Nephron progenitor cell (in vitro differentiated cells): ENCODE measurements at regions not wholly inside any gene's neighbourhood (a gene's known extent, or its start where the extent isn't known, plus 50 kb on each side); places are given as distances from the start of the nearest gene placed in this dataset.

Experiments used
- DNase-seq: peaks from one replicate; pipeline ENCODE4 v3.0.0; 2021
- H3K27ac Mint-ChIP-seq: 2 replicates; pipeline ENCODE4 v1.8.0; 2021; ENCODE audit warnings: mild to moderate bottlenecking, moderate library complexity, mixed read lengths
- H3K27me3 Mint-ChIP-seq: 2 replicates; pipeline ENCODE4 v1.8.0; 2021; ENCODE audit warnings: mild to moderate bottlenecking, low read depth, mixed read lengths; ENCODE audit not compliant: poor library complexity
- H3K36me3 Mint-ChIP-seq: 2 replicates; pipeline ENCODE4 v1.8.0; 2021; ENCODE audit warnings: low read depth, mixed read lengths
- H3K4me1 Mint-ChIP-seq: 2 replicates; pipeline ENCODE4 v1.8.0; 2021; ENCODE audit warnings: mixed read lengths
- H3K4me3 Mint-ChIP-seq: 2 replicates; pipeline ENCODE4 v1.8.0; 2021; ENCODE audit warnings: mild to moderate bottlenecking, moderate library complexity, mixed read lengths
- H3K9me3 Mint-ChIP-seq: 2 replicates; pipeline ENCODE4 v1.8.0; 2021; ENCODE audit warnings: mild to moderate bottlenecking, moderate library complexity, mixed read lengths
- CTCF ChIP-seq: fragments of 200-600 bp; sonication (generic); IDR thresholded peaks from 2 replicates; pipeline ENCODE4 v1.5.0; 2021; ENCODE audit warnings: antibody characterized with exemption

GRCh38 chr4:123573866-123574508, 177.4 kb downstream of the SPRY1 start:
- H3K27ac Mint-ChIP-seq, result no peak overlapping the region
- no peak for DNase-seq
- H3K4me1 Mint-ChIP-seq, result peaks cover 20% of the 10 kb centered on the region
- peaks cover 9% of the 10 kb centered on the region for H3K9me3 Mint-ChIP-seq
- no peaks in the 10 kb centered on the region for H3K36me3 Mint-ChIP-seq
- H3K27me3 Mint-ChIP-seq, result peaks cover 4% of the 10 kb centered on the region
- no peak for TF ChIP-seq CTCF
- no peak overlapping the region for H3K4me3 Mint-ChIP-seq

- no peak for DNase-seq
- Mint-ChIP-seq H3K4me1 (peaks cover 20% of the 10 kb centered on the region), H3K4me3 (no peak overlapping the region), H3K36me3 (peaks cover 1% of the 10 kb centered on the region), H3K27me3 (peaks cover 4% of the 10 kb centered on the region), H3K27ac (no peak overlapping the region), H3K9me3 (peaks cover 16% of the 10 kb centered on the region)
- no peak for TF ChIP-seq CTCF
These were observed 178.7 kb downstream of the SPRY1 start for GRCh38 chr4:123575291-123575690.

- Mint-ChIP-seq H3K4me3 (no peak overlapping the region), H3K36me3 (peaks cover 20% of the 10 kb centered on the region), H3K27ac (no peak overlapping the region), H3K9me3 (peaks cover 32% of the 10 kb centered on the region), H3K27me3 (peaks cover 14% of the 10 kb centered on the region), H3K4me1 (peaks cover 20% of the 10 kb centered on the region)
- no peak for TF ChIP-seq CTCF
- no peak for DNase-seq
These were observed 180.8 kb downstream of the SPRY1 start for GRCh38 chr4:123577225-123577906.

DNA sequence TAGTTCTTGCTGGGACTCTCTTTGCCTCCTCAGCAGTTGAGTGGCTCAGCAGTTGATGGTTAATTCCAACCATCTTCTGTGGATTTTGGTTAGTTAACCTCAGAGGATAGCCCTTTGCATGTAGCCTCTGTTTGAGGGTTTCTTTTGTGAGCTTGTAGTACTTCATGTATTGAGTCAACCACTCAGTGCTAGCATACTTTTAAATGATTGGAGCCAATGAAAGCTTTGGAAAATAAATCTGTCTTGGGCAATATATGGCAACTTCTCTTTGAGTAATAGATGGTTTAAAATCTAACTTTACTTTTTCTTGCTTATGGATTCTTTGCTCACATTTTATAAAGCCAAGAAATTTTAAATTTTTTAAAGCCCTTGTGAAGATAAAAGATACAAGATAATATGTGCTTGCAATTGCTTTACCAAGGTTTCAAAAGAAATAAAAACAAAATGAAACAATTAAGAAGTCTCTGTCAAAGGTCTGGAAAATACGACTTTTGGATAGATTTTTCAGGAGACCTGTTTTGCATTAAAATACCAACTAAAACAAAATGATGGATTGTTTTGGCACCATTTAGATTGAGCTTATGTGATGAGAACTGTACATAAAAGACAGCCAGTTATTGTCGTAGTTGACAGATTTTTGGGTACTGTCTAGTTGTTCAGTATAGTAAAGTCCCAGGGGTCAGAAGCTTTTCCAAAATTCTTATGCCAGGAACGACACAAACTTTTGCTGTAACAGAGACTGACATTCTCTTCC, 181.9 kb downstream of the SPRY1 start:
- H3K4me3 Mint-ChIP-seq, result no peak overlapping the region
- DNase-seq, result no peak
- H3K4me1 Mint-ChIP-seq, result peaks cover 19% of the 10 kb centered on the region
- H3K27ac Mint-ChIP-seq, result no peak overlapping the region
- no peak for TF ChIP-seq CTCF
- peaks cover 14% of the 10 kb centered on the region for H3K27me3 Mint-ChIP-seq
- H3K36me3 Mint-ChIP-seq, result peaks cover 20% of the 10 kb centered on the region
- H3K9me3 Mint-ChIP-seq, result peaks cover 32% of the 10 kb centered on the region

DNA sequence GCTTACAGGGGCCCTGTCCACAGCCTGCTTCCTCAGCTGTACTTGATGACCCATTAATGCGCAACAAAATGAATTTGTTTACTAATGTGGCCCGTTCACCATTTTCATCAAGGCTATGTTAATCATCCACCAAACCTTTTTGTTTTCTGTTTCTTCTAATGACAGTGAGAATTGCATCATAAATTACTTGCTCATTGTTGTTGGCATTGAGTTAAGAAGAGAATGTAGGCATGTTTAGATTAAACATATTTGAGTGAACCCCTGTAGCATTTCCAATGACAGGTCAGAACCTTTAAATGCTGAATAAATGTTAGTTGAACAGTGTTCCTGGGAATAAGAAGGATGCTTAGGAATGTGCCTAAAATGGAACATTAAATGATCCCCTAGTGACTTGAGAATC, 183.4 kb downstream of the SPRY1 start:
- no peak overlapping the region for H3K4me3 Mint-ChIP-seq
- peaks cover 11% of the 10 kb centered on the region for H3K4me1 Mint-ChIP-seq
- no peak for TF ChIP-seq CTCF
- peaks cover 20% of the 10 kb centered on the region for H3K36me3 Mint-ChIP-seq
- H3K9me3 Mint-ChIP-seq, result peaks cover 32% of the 10 kb centered on the region
- no peak for DNase-seq
- peaks cover 10% of the 10 kb centered on the region for H3K27me3 Mint-ChIP-seq
- no peak overlapping the region for H3K27ac Mint-ChIP-seq
